ENCODE measurements at regions not wholly inside any gene's neighbourhood (a gene's known extent, or its start where the extent isn't known, plus 50 kb on each side); places are given as distances from the start of the nearest gene placed in this dataset.

DNA sequence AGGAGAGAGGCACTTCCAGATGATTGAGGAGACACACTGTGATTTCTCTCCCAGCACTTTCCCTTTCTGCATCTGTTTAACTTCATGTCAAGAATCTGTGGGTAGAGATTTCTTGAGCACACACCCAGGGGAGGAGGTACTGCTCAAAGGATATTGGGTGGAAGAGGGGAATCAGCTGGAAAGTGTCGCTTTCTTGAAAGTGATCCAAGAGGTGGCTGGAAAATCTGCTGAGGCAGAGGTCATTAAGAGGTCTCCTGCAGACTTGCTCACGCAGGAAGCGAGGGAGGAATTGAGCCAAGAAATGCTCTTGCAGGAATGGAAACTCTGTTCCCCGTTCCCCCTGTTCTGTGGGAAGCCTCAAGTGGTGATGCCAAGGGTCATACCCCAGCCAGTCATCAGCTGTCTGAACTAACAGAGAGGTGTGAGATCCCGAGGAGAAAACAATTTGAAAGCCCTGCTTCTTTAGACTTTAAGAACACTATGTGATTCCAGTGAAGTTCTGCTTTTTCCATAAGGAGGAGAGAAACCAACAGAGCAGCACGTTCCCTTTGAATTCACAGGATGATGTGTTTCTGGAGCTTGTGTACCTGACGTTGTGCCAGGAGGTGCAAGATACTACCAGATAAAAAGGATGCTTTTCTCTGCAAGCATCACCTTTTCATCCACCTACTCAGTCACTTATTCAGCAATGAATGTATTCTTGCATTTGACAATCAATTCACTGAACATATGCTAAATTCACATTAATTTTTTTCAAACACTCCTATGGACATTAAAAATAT, 163.4 kb upstream of the GPR12 start:
- TF ChIP-seq, protein P1, sequence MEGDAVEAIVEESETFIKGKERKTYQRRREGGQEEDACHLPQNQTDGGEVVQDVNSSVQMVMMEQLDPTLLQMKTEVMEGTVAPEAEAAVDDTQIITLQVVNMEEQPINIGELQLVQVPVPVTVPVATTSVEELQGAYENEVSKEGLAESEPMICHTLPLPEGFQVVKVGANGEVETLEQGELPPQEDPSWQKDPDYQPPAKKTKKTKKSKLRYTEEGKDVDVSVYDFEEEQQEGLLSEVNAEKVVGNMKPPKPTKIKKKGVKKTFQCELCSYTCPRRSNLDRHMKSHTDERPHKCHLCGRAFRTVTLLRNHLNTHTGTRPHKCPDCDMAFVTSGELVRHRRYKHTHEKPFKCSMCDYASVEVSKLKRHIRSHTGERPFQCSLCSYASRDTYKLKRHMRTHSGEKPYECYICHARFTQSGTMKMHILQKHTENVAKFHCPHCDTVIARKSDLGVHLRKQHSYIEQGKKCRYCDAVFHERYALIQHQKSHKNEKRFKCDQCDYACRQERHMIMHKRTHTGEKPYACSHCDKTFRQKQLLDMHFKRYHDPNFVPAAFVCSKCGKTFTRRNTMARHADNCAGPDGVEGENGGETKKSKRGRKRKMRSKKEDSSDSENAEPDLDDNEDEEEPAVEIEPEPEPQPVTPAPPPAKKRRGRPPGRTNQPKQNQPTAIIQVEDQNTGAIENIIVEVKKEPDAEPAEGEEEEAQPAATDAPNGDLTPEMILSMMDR (IDR thresholded peaks at IDR 0.05; ENCODE audit: low read depth, low read length, poor library complexity, severe bottlenecking): no peak
- TF ChIP-seq EZH2phosphoT487 (IDR thresholded peaks at IDR 0.05; ENCODE audit: borderline replicate concordance, low read length): no peak

Measured in DOHH2 (cell line).